ENCODE measurements at regions not wholly inside any gene's neighbourhood (a gene's known extent, or its start where the extent isn't known, plus 50 kb on each side); places are given as distances from the start of the nearest gene placed in this dataset.

DNA sequence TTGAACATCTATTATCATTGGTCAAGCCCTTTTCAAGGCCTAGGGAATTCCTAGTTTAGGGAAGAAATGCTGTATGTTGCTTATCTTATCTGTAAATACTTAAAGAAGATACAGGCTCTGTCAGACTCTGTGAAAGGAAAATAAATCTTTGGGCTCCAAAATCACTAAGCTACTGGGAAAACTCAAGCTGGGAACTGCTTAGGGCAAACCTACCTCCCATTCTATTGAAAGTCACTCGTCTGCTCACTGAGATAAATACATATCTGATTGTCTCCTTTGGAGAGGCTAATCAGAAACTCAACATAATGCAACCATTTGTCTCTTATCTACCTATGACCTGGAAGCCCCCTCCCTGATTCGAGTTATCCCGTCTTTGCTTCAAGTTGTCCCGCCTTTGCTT, 108.6 kb upstream of the NDST4 start:
- no CpG with 5 or more reads among the region's 4 CpGs for WGBS, 2 experiments (ENCODE audit: extremely low coverage in 2 of 2, insufficient read length in 1 of 2)
- Histone ChIP-seq H3K9me3 (ENCODE audit: control insufficient read depth, insufficient read depth, low read length) (no peaks in the 10 kb centered on the region), H3K79me1 (ENCODE audit: low read depth in 1 of 2, low read length in 2 of 2) (no peaks in the 10 kb centered on the region), H3K27ac (ENCODE audit: insufficient read depth, low read length) (no peak overlapping the region), H4K20me1 (ENCODE audit: insufficient read depth, low read length) (no peaks in the 10 kb centered on the region), H3K56ac (ENCODE audit: extremely low read depth, insufficient read depth, low read length) (no peak overlapping the region), H2AK9ac (replicated peaks; ENCODE audit: low read depth, low read length, poor library complexity) (no peak overlapping the region), H3K27me3 (ENCODE audit: control insufficient read depth, insufficient read depth, low read length) (no peaks in the 10 kb centered on the region), H3K36me3 (ENCODE audit: control insufficient read depth, insufficient read depth, low read length) (no peaks in the 10 kb centered on the region), H3K14ac (replicated peaks; ENCODE audit: low read depth, low read length) (no peak overlapping the region), H3K18ac (ENCODE audit: low read depth, low read length) (no peak overlapping the region), H2AFZ (replicated peaks; ENCODE audit: low read length, poor library complexity) (no peak overlapping the region), H2BK15ac (ENCODE audit: low read depth, low read length) (no peak overlapping the region), H3K4ac (ENCODE audit: low read depth, low read length) (no peak overlapping the region), H2AK5ac (ENCODE audit: low read depth, low read length) (no peak overlapping the region), H3K23ac (ENCODE audit: low read depth, low read length) (no peak overlapping the region), H4K91ac (ENCODE audit: insufficient read depth, low read depth, low read length) (no peak overlapping the region), H4K8ac (ENCODE audit: low read depth in 2 of 2, low read length in 2 of 2) (no peak overlapping the region), H3K9me1 (ENCODE audit: insufficient read depth, low read length) (no peaks in the 10 kb centered on the region), H3K4me1 (ENCODE audit: control insufficient read depth, insufficient read depth, low read length) (no peaks in the 10 kb centered on the region), H4K5ac (ENCODE audit: low read depth, low read length) (no peak overlapping the region), H3K9ac (ENCODE audit: low read depth, low read length) (no peak overlapping the region), H2BK20ac (ENCODE audit: low read depth, low read length) (no peak overlapping the region), H2BK120ac (ENCODE audit: low read depth, low read length) (no peak overlapping the region), H3K4me2 (ENCODE audit: low read depth, low read length) (no peak overlapping the region), H2BK5ac (ENCODE audit: low read depth, low read length, poor library complexity, severe bottlenecking) (no peak overlapping the region), H3K4me3 (ENCODE audit: insufficient read depth, low read depth, low read length) (no peak overlapping the region)
- POLR2A ChIA-PET (ENCODE audit: unreplicated experiment): no interaction called here
- in situ Hi-C loops (cut with MboI; ENCODE audit: low sequenced_read_pairs) (no loop called here), dilution Hi-C loops (cut with HindIII; ENCODE audit: low sequenced_read_pairs, unreplicated experiment) (no loop called here), intact Hi-C loops (cut with micrococcal nuclease) (no loop called here)
- CTCF ChIA-PET: no interaction called here
- DNase-seq: no peak
- TF ChIP-seq CHD1 (IDR thresholded peaks at IDR 0.05; ENCODE audit: low read depth, low read length) (no peak), RFX5 (IDR thresholded peaks at IDR 0.05; ENCODE audit: low read depth, low read length) (no peak)
- no TSS peak for BruUV-seq (replicated peaks)
- ATAC-seq (ENCODE audit: low read depth): no peak

All from IMR-90 (cell line).